HepG2 (cell line): ENCODE measurements at regions not wholly inside any gene's neighbourhood (a gene's known extent, or its start where the extent isn't known, plus 50 kb on each side); places are given as distances from the start of the nearest gene placed in this dataset.

ENCODE experiments used
- BHLHE40 ChIP-seq: IDR thresholded peaks from 2 replicates; pipeline ENCODE4 v1.6.1; 2011; ENCODE audit warnings: low read length, improper control_type of control experiment
- CREM ChIP-seq, 2 experiments: sonication (generic) in 1 of 2; formaldehyde crosslinking in 1 of 2; IDR thresholded peaks; 2 replicates each; pipeline versions ENCODE4 v1.4.0 to v1.6.1; 2016 to 2020; ENCODE audit warnings: antibody characterized with exemption in 1 of 2, mild to moderate bottlenecking in 1 of 2, missing genetic modification reagents in 1 of 2
- PCBP1 ChIP-seq: fragments of 200-400 bp; formaldehyde crosslinking; IDR thresholded peaks from 2 replicates; pipeline ENCODE4 v1.6.1; 2017; ENCODE audit warnings: mild to moderate bottlenecking, low read depth, low read length, borderline replicate concordance
- POGZ ChIP-seq: sonication (generic); formaldehyde crosslinking; IDR thresholded peaks from 2 replicates; pipeline ENCODE4 v1.4.0; 2020; ENCODE audit warnings: mild to moderate bottlenecking, missing genetic modification reagents
- TCF12 ChIP-seq, 2 experiments: fragments of 450-650 bp in 1 of 2; sonication (generic) in 1 of 2; formaldehyde crosslinking in 1 of 2; IDR thresholded peaks; 2 replicates each; pipeline versions ENCODE4 v1.6.1 to v1.8.0; 2017 to 2022; ENCODE audit warnings: antibody characterized with exemption in 1 of 2, mild to moderate bottlenecking in 1 of 2, missing genetic modification reagents in 1 of 2, moderate library complexity in 1 of 2
- ZNF253 ChIP-seq: sonication (generic); formaldehyde crosslinking; IDR thresholded peaks from 2 replicates; pipeline ENCODE4 v1.8.0; 2022; ENCODE audit warnings: mild to moderate bottlenecking, missing genetic modification reagents, borderline replicate concordance
- TF ChIP-seq, protein P1 (sequence below): sonication (generic); formaldehyde crosslinking; IDR thresholded peaks from 2 replicates; pipeline ENCODE4 v1.5.0; 2020; ENCODE audit warnings: mild to moderate bottlenecking, missing genetic modification reagents, moderate library complexity

- TF ChIP-seq, protein P1, sequence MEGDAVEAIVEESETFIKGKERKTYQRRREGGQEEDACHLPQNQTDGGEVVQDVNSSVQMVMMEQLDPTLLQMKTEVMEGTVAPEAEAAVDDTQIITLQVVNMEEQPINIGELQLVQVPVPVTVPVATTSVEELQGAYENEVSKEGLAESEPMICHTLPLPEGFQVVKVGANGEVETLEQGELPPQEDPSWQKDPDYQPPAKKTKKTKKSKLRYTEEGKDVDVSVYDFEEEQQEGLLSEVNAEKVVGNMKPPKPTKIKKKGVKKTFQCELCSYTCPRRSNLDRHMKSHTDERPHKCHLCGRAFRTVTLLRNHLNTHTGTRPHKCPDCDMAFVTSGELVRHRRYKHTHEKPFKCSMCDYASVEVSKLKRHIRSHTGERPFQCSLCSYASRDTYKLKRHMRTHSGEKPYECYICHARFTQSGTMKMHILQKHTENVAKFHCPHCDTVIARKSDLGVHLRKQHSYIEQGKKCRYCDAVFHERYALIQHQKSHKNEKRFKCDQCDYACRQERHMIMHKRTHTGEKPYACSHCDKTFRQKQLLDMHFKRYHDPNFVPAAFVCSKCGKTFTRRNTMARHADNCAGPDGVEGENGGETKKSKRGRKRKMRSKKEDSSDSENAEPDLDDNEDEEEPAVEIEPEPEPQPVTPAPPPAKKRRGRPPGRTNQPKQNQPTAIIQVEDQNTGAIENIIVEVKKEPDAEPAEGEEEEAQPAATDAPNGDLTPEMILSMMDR (CRISPR knock-in tag), result no peak
- TF ChIP-seq CREM (IDR thresholded peaks at IDR 0.05) (no peak), CREM (CRISPR knock-in tag; IDR thresholded peaks at IDR 0.05) (no peak), POGZ (CRISPR knock-in tag) (no peak), PCBP1 (no peak), BHLHE40 (no peak), TCF12 (IDR thresholded peaks at IDR 0.05) (no peak), TCF12 (CRISPR knock-in tag; IDR thresholded peaks at IDR 0.05) (no peak), ZNF253 (CRISPR knock-in tag) (no peak)
Measured at GRCh38 chr1:5793516-5793915, 198.7 kb downstream of the NPHP4 start.
